Heart right ventricle (tissue), 16 donors: ENCODE measurements at regions not wholly inside any gene's neighbourhood (a gene's known extent, or its start where the extent isn't known, plus 50 kb on each side); places are given as distances from the start of the nearest gene placed in this dataset.
"Not testable (repeated sequence)": the region's sequence is repeated elsewhere in the genome, so short reads cannot be mapped to it uniquely, and the experiment has no call there.

ENCODE experiments used
- ATAC-seq, 8 donors: fragments of 200-7000 bp; cut with Tn5 transposase; one replicate each; pipeline ENCODE4 v1.9.1; 2020; ENCODE audit warnings: mild to moderate bottlenecking in 8 of 8, moderate library complexity in 8 of 8, moderate number of reproducible peaks in 1 of 8
- DNase-seq, 2 donors: peaks; one replicate each; pipeline ENCODE4 v3.0.0-alpha.2; 2020
- H3K27ac ChIP-seq, 10 donors: fragments of 200-600 bp; sonication (generic) in 2 of 10; one replicate each; pipeline versions ENCODE4 v1.5.0 to v1.8.0; 2020 to 2022; ENCODE audit warnings: mild to moderate bottlenecking in 3 of 10
- H3K27me3 ChIP-seq, 7 donors: fragments of 200-600 bp; one replicate each; pipeline ENCODE4 v1.8.0; 2021 to 2022; ENCODE audit warnings: mild to moderate bottlenecking in 2 of 7
- H3K36me3 ChIP-seq, 9 donors: fragments of 200-600 bp; sonication (generic) in 1 of 9; one replicate each; pipeline versions ENCODE4 v1.5.0 to v1.8.0; 2020 to 2022; ENCODE audit warnings: mild to moderate bottlenecking in 2 of 9
- H3K4me1 ChIP-seq, 9 donors: fragments of 200-600 bp; sonication (generic) in 1 of 9; one replicate each; pipeline versions ENCODE4 v1.5.0 to v1.8.0; 2020 to 2022; ENCODE audit warnings: mild to moderate bottlenecking in 4 of 9
- H3K4me3 ChIP-seq, 10 donors: fragments of 200-600 bp; sonication (generic) in 2 of 10; one replicate each; pipeline versions ENCODE4 v1.5.0 to v1.8.0; 2020 to 2022; ENCODE audit warnings: mild to moderate bottlenecking in 7 of 10, moderate library complexity in 2 of 10
- H3K9me3 ChIP-seq, 11 donors: fragments of 200-600 bp in 10 of 11; sonication (generic) in 2 of 11; one replicate each; pipeline versions ENCODE4 v1.5.0 to v1.8.0; 2013 to 2022; ENCODE audit warnings: mild to moderate bottlenecking in 2 of 11, control low read depth in 1 of 11, moderate library complexity in 1 of 11
- WGBS, 2 donors: extraction: QIAGEN DNeasy Blood & Tissue Kit; methylation state at CpG; one replicate each; pipeline ENCODE4 v1.1.7; 2013; ENCODE audit warnings: inconsistent platforms in 1 of 2; 5-methylcytosine and 5-hydroxymethylcytosine counted together
- intact Hi-C, 10 donors: fragments of 100-400 bp; cut with DNase I; formaldehyde crosslinking; loops; one replicate each; pipeline versions ENCODE4 v1.11.1 to v1.14.2; 2022
- donor health status: Arrhythmogenic right ventricular cardiomyopathy.
- donor health status: ischemic (EF 13 %, LVEDD 7.1; RV severe dilation, severe dysfunction).
- donor health status: healthy with polysubstance abuse.
- donor health status: DM: no; HTN: yes; CAD: no.
- donor health status: DM: no; HTN: no; CAD: no.
- donor health status: ischemic (EF 25% LVEDD 6.9; RV normal size, moderate dysfunction).
- donor health status: ischemic (EF 25% LVEDD 5.7; RV mildly dilated, moderate dysfunction).
- donor health status: healthy.
- donor health status: DM: yes; HTN: yes; CAD: no.
- donor health status: Ischemic cardiomyopathy.
- donor health status: ischemic (EF 35%, LVEDD 5.7; RV mildly dilated, moderate dysfunction).
- donor health status: nonischemic (EF 11% LVEDD 7.7; RV severe dilation, severe dysfunction).
- donor health status: DM: yes; HTN: yes; CAD: no.
- donor health status: PGD.
- donor health status: ischemic (EF 29% LVEDD 5.4; RV normal size, mild dysfunction).
- donor health status: nonischemic (EF 23%, LVEDD 6.1; RV moderate dilation, normal function).

- H3K36me3 ChIP-seq, H3K27me3 ChIP-seq, DNase-seq, intact Hi-C loops, H3K4me3 ChIP-seq, H3K4me1 ChIP-seq, ATAC-seq, H3K27ac ChIP-seq, H3K9me3 ChIP-seq: not testable (repeated sequence)
- WGBS, 2 donors = 29 to 43% methylated on average over 1 of the region's 6 CpGs
Measured at GRCh38 chr10:46845640-46846039, 65.6 kb upstream of the PTPN20 start.

GRCh38 chr10:46860753-46861152 lies 50.5 kb upstream of the PTPN20 start:
- ATAC-seq, intact Hi-C loops: not testable (repeated sequence)
- WGBS, 2 donors = 78 to 88% methylated on average over 1 of the region's 1 CpG

More at GRCh38 chr10:46860753-46861152, 50.5 kb upstream of the PTPN20 start:
- not testable (repeated sequence) for H3K4me1 ChIP-seq, H3K4me3 ChIP-seq, H3K27ac ChIP-seq, DNase-seq, H3K9me3 ChIP-seq, H3K27me3 ChIP-seq, H3K36me3 ChIP-seq
